ENCODE measurements at regions not wholly inside any gene's neighbourhood (a gene's known extent, or its start where the extent isn't known, plus 50 kb on each side); places are given as distances from the start of the nearest gene placed in this dataset.

GRCh38 chr7:42485301-42485766 lies 248.3 kb upstream of the GLI3 start:
- H3K9me3 ChIP-seq (replicated peaks; ENCODE audit: control insufficient read depth, insufficient read depth, low read depth, low read length): no peaks in the 10 kb centered on the region
- ATAC-seq (no peak), DNase-seq (ENCODE audit: extremely low read depth in 1 of 4, low spot score in 3 of 4) (no peak), FAIRE-seq (no peak)
- TF ChIP-seq ZNF354B (CRISPR knock-in tag; IDR thresholded peaks at IDR 0.05): no peak
- no peak for TF ChIP-seq TCF15 (CRISPR knock-in tag; IDR thresholded peaks at IDR 0.05)
- no peak for TF ChIP-seq ARID3A (IDR thresholded peaks at IDR 0.05; ENCODE audit: borderline replicate concordance, low read depth, low read length)
- no TSS peak for BruUV-seq (replicated peaks)
- ChIA-PET CTCF (ENCODE audit: low intra/inter-chr PET ratio) (no interaction called here), POLR2A (no interaction called here)
- no peak overlapping the region for H3K9ac ChIP-seq (ENCODE audit: insufficient read depth in 1 of 2, low read depth in 2 of 2, low read length in 2 of 2)
- H3K4me1 ChIP-seq (replicated peaks in 1 of 2; ENCODE audit: control insufficient read depth in 2 of 2, insufficient read depth in 2 of 2, low read length in 2 of 2): no peaks in the 10 kb centered on the region
- H4K20me1 ChIP-seq (replicated peaks; ENCODE audit: control insufficient read depth, insufficient read depth, low read length): no peaks in the 10 kb centered on the region
- H3K79me2 ChIP-seq (ENCODE audit: control insufficient read depth, insufficient read depth, low read length): no peaks in the 10 kb centered on the region
- no peak overlapping the region for H3K4me2 ChIP-seq (ENCODE audit: insufficient read depth, low read length)
- H2AFZ ChIP-seq (ENCODE audit: low read depth, low read length): no peak overlapping the region
- intact Hi-C loops (cut with micrococcal nuclease) (no loop called here), in situ Hi-C loops (cut with MboI) (no loop called here)
- no peak overlapping the region for H3K4me3 ChIP-seq
- H3K27me3 ChIP-seq (ENCODE audit: control insufficient read depth in 2 of 2, insufficient read depth in 2 of 2, low read length in 2 of 2): no peaks in the 10 kb centered on the region
- no peaks in the 10 kb centered on the region for H3K36me3 ChIP-seq (ENCODE audit: control insufficient read depth, insufficient read depth, low read length)
- H3K9me1 ChIP-seq (ENCODE audit: control insufficient read depth, insufficient read depth, low read length): no peaks in the 10 kb centered on the region
- H3K27ac ChIP-seq (ENCODE audit: extremely low read depth, low read depth, low read length): no peak overlapping the region

GRCh38 chr7:42483886-42484285 lies 246.9 kb upstream of the GLI3 start:
- FAIRE-seq (no peak), ATAC-seq (no peak), DNase-seq (ENCODE audit: extremely low read depth in 1 of 4, low spot score in 3 of 4) (no peak)
- no peaks in the 10 kb centered on the region for H4K20me1 ChIP-seq (replicated peaks; ENCODE audit: control insufficient read depth, insufficient read depth, low read length)
- H3K4me2 ChIP-seq (ENCODE audit: insufficient read depth, low read length): no peak overlapping the region
- H3K4me3 ChIP-seq: no peak overlapping the region
- TF ChIP-seq EZH2 (IDR thresholded peaks at IDR 0.05; ENCODE audit: borderline replicate concordance, low read depth, low read length) (no peak), ZNF408 (CRISPR knock-in tag; IDR thresholded peaks at IDR 0.05; ENCODE audit: low read depth) (no peak), NEUROD1 (IDR thresholded peaks at IDR 0.05; ENCODE audit: borderline replicate concordance, low read depth, low read length, partially characterized antibody) (no peak), PURB (CRISPR knock-in tag; IDR thresholded peaks at IDR 0.05; ENCODE audit: low read depth) (no peak), HIVEP1 (CRISPR knock-in tag; IDR thresholded peaks at IDR 0.05) (no peak), SIN3B (IDR thresholded peaks at IDR 0.05; ENCODE audit: low read depth) (no peak), HMGXB4 (CRISPR knock-in tag; IDR thresholded peaks at IDR 0.05) (no peak)
- TF ChIP-seq, protein P1, sequence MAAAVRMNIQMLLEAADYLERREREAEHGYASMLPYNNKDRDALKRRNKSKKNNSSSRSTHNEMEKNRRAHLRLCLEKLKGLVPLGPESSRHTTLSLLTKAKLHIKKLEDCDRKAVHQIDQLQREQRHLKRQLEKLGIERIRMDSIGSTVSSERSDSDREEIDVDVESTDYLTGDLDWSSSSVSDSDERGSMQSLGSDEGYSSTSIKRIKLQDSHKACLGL (CRISPR knock-in tag; IDR thresholded peaks at IDR 0.05; ENCODE audit: borderline replicate concordance, poor library complexity, severe bottlenecking): no peak
- H3K9me3 ChIP-seq (replicated peaks; ENCODE audit: control insufficient read depth, insufficient read depth, low read depth, low read length): no peaks in the 10 kb centered on the region
- POLR2A ChIA-PET: no interaction called here
- no peak overlapping the region for H2AFZ ChIP-seq (ENCODE audit: low read depth, low read length)
- 0% methylated on average over 4 of the region's 4 CpGs for WGBS (ENCODE audit: insufficient coverage, low coverage, missing lambda C conversion rate)
- H3K9ac ChIP-seq (ENCODE audit: insufficient read depth in 1 of 2, low read depth in 2 of 2, low read length in 2 of 2): no peak overlapping the region
- H3K27ac ChIP-seq (ENCODE audit: extremely low read depth, low read depth, low read length): no peak overlapping the region
- H3K4me1 ChIP-seq (replicated peaks in 1 of 2; ENCODE audit: control insufficient read depth in 2 of 2, insufficient read depth in 2 of 2, low read length in 2 of 2): no peaks in the 10 kb centered on the region
- intact Hi-C loops (cut with micrococcal nuclease) (no loop called here), in situ Hi-C loops (cut with MboI) (no loop called here)
- H3K36me3 ChIP-seq (ENCODE audit: control insufficient read depth, insufficient read depth, low read length): no peaks in the 10 kb centered on the region
- CTCF ChIA-PET (ENCODE audit: low intra/inter-chr PET ratio): no interaction called here
- H3K79me2 ChIP-seq (ENCODE audit: control insufficient read depth, insufficient read depth, low read length): no peaks in the 10 kb centered on the region
- H3K9me1 ChIP-seq (ENCODE audit: control insufficient read depth, insufficient read depth, low read length): no peaks in the 10 kb centered on the region
- no TSS peak for BruUV-seq (replicated peaks)
- no peaks in the 10 kb centered on the region for H3K27me3 ChIP-seq (ENCODE audit: control insufficient read depth in 2 of 2, insufficient read depth in 2 of 2, low read length in 2 of 2)

Data from K562 (cell line).